ENCODE measurements at regions not wholly inside any gene's neighbourhood (a gene's known extent, or its start where the extent isn't known, plus 50 kb on each side); places are given as distances from the start of the nearest gene placed in this dataset.
A peak's percentile ranks its signal among the peaks of the same experiment; 100 is the strongest.
"Not testable (repeated sequence)": the region's sequence is repeated elsewhere in the genome, so short reads cannot be mapped to it uniquely, and the experiment has no call there.

DNA sequence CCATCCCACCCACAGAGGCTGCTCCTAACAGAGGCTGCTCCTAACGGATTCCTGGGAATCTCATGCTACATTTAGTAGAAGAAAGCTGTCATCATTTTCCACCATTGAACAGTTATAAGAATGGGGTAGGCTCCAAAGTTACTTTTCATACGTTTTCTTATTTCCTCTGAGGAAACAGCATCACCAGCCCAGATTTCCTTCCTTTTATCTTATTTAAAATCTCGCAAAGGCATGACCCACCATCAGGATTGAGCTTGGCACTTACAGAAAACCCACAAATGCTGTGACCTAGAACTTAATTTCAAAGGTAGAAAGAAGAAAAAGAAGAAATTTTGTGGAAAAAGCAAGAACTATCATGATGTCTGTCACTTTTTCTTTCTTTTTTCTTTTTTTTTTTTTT is 168.0 kb downstream of the LY86 start:
- Histone ChIP-seq H3K36me3 (no peaks in the 10 kb centered on the region), H3K4me1 (peaks cover 22% of the 10 kb centered on the region), H3K27me3 (no peaks in the 10 kb centered on the region), H3K9me3 (no peaks in the 10 kb centered on the region), H3K4me3 (no peak overlapping the region), H3K27ac (no peak overlapping the region)
- WGBS, result 79% methylated on average over 3 of the region's 3 CpGs
- TF ChIP-seq POLR2AphosphoS5 (IDR thresholded peaks at IDR 0.05), result no peak
- TF ChIP-seq CTCF (IDR thresholded peaks at IDR 0.05), result no peak
- TF ChIP-seq EP300 (IDR thresholded peaks at IDR 0.05), result no peak
- no peak for TF ChIP-seq POLR2A (IDR thresholded peaks at IDR 0.05)
- DNase-seq (ENCODE audit: low spot score in 2 of 2), result no peak

GRCh38 chr6:6758546-6758914 is 170.0 kb downstream of the LY86 start:
- no peaks in the 10 kb centered on the region for H3K36me3 ChIP-seq
- H3K9me3 ChIP-seq, result no peaks in the 10 kb centered on the region
- 85% methylated on average over 3 of the region's 3 CpGs for WGBS
- H3K4me3 ChIP-seq, result no peak overlapping the region
- DNase-seq (ENCODE audit: low spot score in 2 of 2), result no peak
- H3K27ac ChIP-seq, result no peak overlapping the region
- no peaks in the 10 kb centered on the region for H3K27me3 ChIP-seq
- TF ChIP-seq POLR2A (IDR thresholded peaks at IDR 0.05), result no peak
- TF ChIP-seq POLR2AphosphoS5 (IDR thresholded peaks at IDR 0.05), result no peak
- no peak for TF ChIP-seq EP300 (IDR thresholded peaks at IDR 0.05)
- no peak for TF ChIP-seq CTCF (IDR thresholded peaks at IDR 0.05)
- H3K4me1 ChIP-seq, result peaks cover 8% of the 10 kb centered on the region

- TF ChIP-seq POLR2A (IDR thresholded peaks at IDR 0.05), result no peak
- TF ChIP-seq CTCF (IDR thresholded peaks at IDR 0.05), result peak; percentile 27 to 35
- H3K36me3 ChIP-seq, result no peaks in the 10 kb centered on the region
- H3K27ac ChIP-seq, result peak overlapping the region; percentile 22
- DNase-seq (ENCODE audit: low spot score in 2 of 2), result peak in 1 of 2 donors; percentile 74
- no peaks in the 10 kb centered on the region for H3K9me3 ChIP-seq
- H3K4me3 ChIP-seq, result no peak overlapping the region
- H3K4me1 ChIP-seq, result peaks cover 8% of the 10 kb centered on the region
- H3K27me3 ChIP-seq, result no peaks in the 10 kb centered on the region
- 61% methylated on average over 21 of the region's 22 CpGs for WGBS
Measured at GRCh38 chr6:6758915-6759654, 170.6 kb downstream of the LY86 start.

GRCh38 chr6:6760002-6760401 is 171.5 kb downstream of the LY86 start:
- WGBS, result 88% methylated on average over 3 of the region's 3 CpGs
- TF ChIP-seq POLR2AphosphoS5 (IDR thresholded peaks at IDR 0.05) (no peak), CTCF (IDR thresholded peaks at IDR 0.05) (no peak), EP300 (IDR thresholded peaks at IDR 0.05) (no peak), POLR2A (IDR thresholded peaks at IDR 0.05) (no peak)
- no peak overlapping the region for H3K27ac ChIP-seq
- H3K9me3 ChIP-seq, result no peaks in the 10 kb centered on the region
- no peaks in the 10 kb centered on the region for H3K36me3 ChIP-seq
- no peak for DNase-seq (ENCODE audit: low spot score in 2 of 2)
- H3K27me3 ChIP-seq, result no peaks in the 10 kb centered on the region
- no peak overlapping the region for H3K4me3 ChIP-seq
- peaks cover 8% of the 10 kb centered on the region for H3K4me1 ChIP-seq

DNA sequence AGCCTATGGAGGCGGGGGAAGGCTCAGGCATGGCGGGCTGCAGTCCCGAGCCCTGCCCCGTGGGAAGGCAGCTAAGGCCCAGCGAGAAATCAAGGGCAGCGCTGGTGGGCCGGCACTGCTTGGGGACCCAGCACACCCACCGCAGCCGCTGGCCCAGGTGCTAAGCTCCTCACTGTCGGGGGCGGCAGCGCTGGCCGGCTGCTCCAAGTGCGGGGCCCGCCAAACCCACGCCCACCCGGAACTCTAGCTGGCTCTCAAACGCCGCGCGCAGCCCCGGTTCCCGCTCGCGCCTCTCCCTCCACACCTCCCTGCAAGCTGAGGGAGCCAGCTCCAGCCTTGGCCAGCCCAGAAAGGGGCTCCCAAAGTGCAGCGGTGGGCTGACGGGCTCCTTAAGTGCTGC is 174.0 kb downstream of the LY86 start:
- not testable (repeated sequence) for H3K36me3 ChIP-seq; DNase-seq (ENCODE audit: low spot score in 2 of 2); H3K27me3 ChIP-seq; H3K9me3 ChIP-seq; H3K4me3 ChIP-seq; H3K27ac ChIP-seq; H3K4me1 ChIP-seq
- 96% methylated on average over 16 of the region's 27 CpGs for WGBS
